A549 (cell line): ENCODE measurements at regions not wholly inside any gene's neighbourhood (a gene's known extent, or its start where the extent isn't known, plus 50 kb on each side); places are given as distances from the start of the nearest gene placed in this dataset.

Experiments
- CBX8 ChIP-seq: fragments of 200-600 bp; sonication (generic); IDR thresholded peaks from 2 replicates; pipeline ENCODE4 v1.6.1; 2016
- NFE2L2 ChIP-seq: fragments of 150-350 bp; conservative IDR thresholded peaks from 2 replicates; pipeline ENCODE4 v1.6.1; 2014; ENCODE audit warnings: low read length
- SREBF2 ChIP-seq: fragments of 450-650 bp; IDR thresholded peaks from 2 replicates; pipeline ENCODE4 v1.6.1; 2014; ENCODE audit warnings: mild to moderate bottlenecking, moderate library complexity
- ZSCAN20 ChIP-seq: fragments of 250-450 bp; sonication (Bioruptor Pico); IDR thresholded peaks from 2 replicates; pipeline ENCODE4 v1.8.0; 2022; ENCODE audit warnings: mild to moderate bottlenecking, moderate library complexity
- TF ChIP-seq, protein P1 (sequence below): fragments of >200 bp; sonication (Bioruptor Twin); formaldehyde crosslinking; IDR thresholded peaks from 3 replicates; pipeline ENCODE4 v1.5.1; 2016
- TF ChIP-seq, protein P2 (sequence below): fragments of >200 bp; sonication (Bioruptor Twin); formaldehyde crosslinking; IDR thresholded peaks from 2 replicates; pipeline ENCODE4 v1.6.1; 2016
- TF ChIP-seq, protein P3 (sequence below): fragments of >200 bp; sonication (Bioruptor Twin); formaldehyde crosslinking; IDR thresholded peaks from 3 replicates; pipeline ENCODE4 v1.6.1; 2016

DNA sequence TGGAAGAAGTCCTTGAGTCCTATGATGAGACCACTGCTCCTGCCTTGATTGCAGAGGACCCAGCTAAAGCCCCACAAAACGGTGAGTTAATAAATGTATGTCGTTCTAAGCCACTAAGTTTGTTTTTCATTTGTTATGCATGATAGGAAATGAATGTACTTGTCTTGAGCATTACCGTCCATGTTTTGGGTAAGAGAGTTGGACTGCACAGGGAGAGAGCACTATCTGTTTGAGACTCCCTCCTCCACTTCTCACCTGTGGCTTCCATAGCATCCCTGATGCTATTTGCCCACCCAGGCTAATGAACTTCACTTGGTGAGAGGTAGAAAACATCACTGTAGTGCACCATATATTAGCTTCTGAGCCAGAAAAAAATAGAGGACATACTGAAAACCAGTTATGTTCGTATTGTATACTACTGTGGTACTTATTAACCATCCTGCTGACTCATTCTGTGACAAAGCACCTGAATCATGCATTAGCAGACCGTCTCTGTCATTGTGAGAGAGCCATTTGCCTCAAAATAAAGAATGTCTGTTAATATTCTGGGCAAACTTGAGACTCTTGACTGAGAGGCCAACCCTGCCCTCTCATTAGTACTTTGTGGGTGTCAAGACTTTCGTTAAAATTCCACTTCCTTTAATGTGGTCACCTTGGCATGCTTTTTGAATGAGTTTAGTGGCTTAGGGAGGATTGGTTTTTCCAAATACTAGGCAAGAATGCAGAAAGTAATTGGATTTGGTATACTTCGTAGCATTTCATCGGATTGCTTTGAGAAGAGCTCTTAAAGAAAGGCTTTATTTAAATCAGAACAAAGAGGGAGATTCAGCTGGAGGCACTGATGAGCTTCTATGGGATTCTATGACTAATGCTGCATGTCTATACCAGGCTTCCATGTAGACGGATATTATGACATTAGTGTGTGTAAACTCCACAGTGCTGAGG, 99.3 kb upstream of the GRPR start:
- peak; percentile 53; the same call in 1 of the 2 replicates for TF ChIP-seq NFE2L2
- TF ChIP-seq, protein P1, sequence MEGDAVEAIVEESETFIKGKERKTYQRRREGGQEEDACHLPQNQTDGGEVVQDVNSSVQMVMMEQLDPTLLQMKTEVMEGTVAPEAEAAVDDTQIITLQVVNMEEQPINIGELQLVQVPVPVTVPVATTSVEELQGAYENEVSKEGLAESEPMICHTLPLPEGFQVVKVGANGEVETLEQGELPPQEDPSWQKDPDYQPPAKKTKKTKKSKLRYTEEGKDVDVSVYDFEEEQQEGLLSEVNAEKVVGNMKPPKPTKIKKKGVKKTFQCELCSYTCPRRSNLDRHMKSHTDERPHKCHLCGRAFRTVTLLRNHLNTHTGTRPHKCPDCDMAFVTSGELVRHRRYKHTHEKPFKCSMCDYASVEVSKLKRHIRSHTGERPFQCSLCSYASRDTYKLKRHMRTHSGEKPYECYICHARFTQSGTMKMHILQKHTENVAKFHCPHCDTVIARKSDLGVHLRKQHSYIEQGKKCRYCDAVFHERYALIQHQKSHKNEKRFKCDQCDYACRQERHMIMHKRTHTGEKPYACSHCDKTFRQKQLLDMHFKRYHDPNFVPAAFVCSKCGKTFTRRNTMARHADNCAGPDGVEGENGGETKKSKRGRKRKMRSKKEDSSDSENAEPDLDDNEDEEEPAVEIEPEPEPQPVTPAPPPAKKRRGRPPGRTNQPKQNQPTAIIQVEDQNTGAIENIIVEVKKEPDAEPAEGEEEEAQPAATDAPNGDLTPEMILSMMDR, result no peak
- no peak for TF ChIP-seq CBX8
- TF ChIP-seq, protein P2, sequence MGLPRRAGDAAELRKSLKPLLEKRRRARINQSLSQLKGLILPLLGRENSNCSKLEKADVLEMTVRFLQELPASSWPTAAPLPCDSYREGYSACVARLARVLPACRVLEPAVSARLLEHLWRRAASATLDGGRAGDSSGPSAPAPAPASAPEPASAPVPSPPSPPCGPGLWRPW, result no peak
- no peak for TF ChIP-seq SREBF2
- no peak for TF ChIP-seq ZSCAN20
- TF ChIP-seq, protein P3, sequence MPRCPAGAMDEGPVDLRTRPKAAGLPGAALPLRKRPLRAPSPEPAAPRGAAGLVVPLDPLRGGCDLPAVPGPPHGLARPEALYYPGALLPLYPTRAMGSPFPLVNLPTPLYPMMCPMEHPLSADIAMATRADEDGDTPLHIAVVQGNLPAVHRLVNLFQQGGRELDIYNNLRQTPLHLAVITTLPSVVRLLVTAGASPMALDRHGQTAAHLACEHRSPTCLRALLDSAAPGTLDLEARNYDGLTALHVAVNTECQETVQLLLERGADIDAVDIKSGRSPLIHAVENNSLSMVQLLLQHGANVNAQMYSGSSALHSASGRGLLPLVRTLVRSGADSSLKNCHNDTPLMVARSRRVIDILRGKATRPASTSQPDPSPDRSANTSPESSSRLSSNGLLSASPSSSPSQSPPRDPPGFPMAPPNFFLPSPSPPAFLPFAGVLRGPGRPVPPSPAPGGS, result no peak
